Mesendoderm (in vitro differentiated cells): ENCODE measurements at regions not wholly inside any gene's neighbourhood (a gene's known extent, or its start where the extent isn't known, plus 50 kb on each side); places are given as distances from the start of the nearest gene placed in this dataset.
"Not testable (repeated sequence)": the region's sequence is repeated elsewhere in the genome, so short reads cannot be mapped to it uniquely, and the experiment has no call there.

Source experiments
- DNase-seq: peaks from one replicate; pipeline ENCODE4 v3.0.0; 2013
- H2AK5ac ChIP-seq: 2 replicates; pipeline ENCODE4 v1.6.1; 2013; ENCODE audit warnings: low read length, inconsistent platforms
- H2BK120ac ChIP-seq: 2 replicates; pipeline ENCODE4 v1.6.1; 2013; ENCODE audit warnings: low read depth, mild to moderate bottlenecking, low read length, moderate library complexity, mixed read lengths
- H2BK15ac ChIP-seq: replicated peaks from 2 replicates; pipeline ENCODE4 v1.6.1; 2013; ENCODE audit warnings: low read depth, mild to moderate bottlenecking, moderate library complexity
- H2BK5ac ChIP-seq: 2 replicates; pipeline ENCODE4 v1.6.1; 2013; ENCODE audit warnings: low read length, inconsistent platforms
- H3K18ac ChIP-seq: 2 replicates; pipeline ENCODE4 v1.6.1; 2013; ENCODE audit warnings: mild to moderate bottlenecking, low read length, mixed read lengths
- H3K23ac ChIP-seq: one replicate; pipeline ENCODE4 v1.6.1; 2013; ENCODE audit warnings: low read length
- H3K27ac ChIP-seq: 2 replicates; pipeline ENCODE4 v1.5.1; 2013; ENCODE audit warnings: low read depth, mild to moderate bottlenecking, inconsistent platforms, low read length, moderate library complexity
- H3K27me3 ChIP-seq: 2 replicates; pipeline ENCODE4 v1.6.1; 2013; ENCODE audit warnings: low read length, control low read depth, mild to moderate bottlenecking, inconsistent platforms; ENCODE audit not compliant: insufficient read depth, poor library complexity
- H3K36me3 ChIP-seq: 2 replicates; pipeline ENCODE4 v1.6.1; 2013; ENCODE audit warnings: low read length, inconsistent platforms; ENCODE audit not compliant: control insufficient read depth, insufficient read depth
- H3K4ac ChIP-seq: one replicate; pipeline ENCODE4 v1.6.1; 2013; ENCODE audit warnings: low read depth, mild to moderate bottlenecking, low read length, moderate library complexity
- H3K4me1 ChIP-seq: 2 replicates; pipeline ENCODE4 v1.6.1; 2013; ENCODE audit warnings: low read depth, low read length, inconsistent platforms; ENCODE audit not compliant: control insufficient read depth
- H3K4me2 ChIP-seq: 2 replicates; pipeline ENCODE4 v1.6.1; 2013; ENCODE audit warnings: low read length
- H3K4me3 ChIP-seq: 2 replicates; pipeline ENCODE4 v1.5.1; 2013; ENCODE audit warnings: mild to moderate bottlenecking, low read length
- H3K56ac ChIP-seq: one replicate; pipeline ENCODE4 v1.6.1; 2013; ENCODE audit warnings: low read length
- H3K79me1 ChIP-seq: 2 replicates; pipeline ENCODE4 v1.6.1; 2013; ENCODE audit warnings: low read length, inconsistent platforms
- H3K79me2 ChIP-seq: 2 replicates; pipeline ENCODE4 v1.6.1; 2013; ENCODE audit warnings: mild to moderate bottlenecking, low read length; ENCODE audit not compliant: control insufficient read depth, insufficient read depth
- H3K9ac ChIP-seq: 2 replicates; pipeline ENCODE4 v1.6.1; 2013; ENCODE audit warnings: low read length, inconsistent platforms
- H4K5ac ChIP-seq: one replicate; pipeline ENCODE4 v1.6.1; 2013; ENCODE audit warnings: low read length
- H4K8ac ChIP-seq: one replicate; pipeline ENCODE4 v1.6.1; 2013; ENCODE audit warnings: low read depth, mild to moderate bottlenecking, control low read depth, low read length, moderate library complexity
- WGBS: extraction: QIAGEN DNeasy Blood & Tissue Kit; methylation state at CpG from one replicate; pipeline ENCODE4 v1.1.7; 2013; ENCODE audit warnings: low lambda C conversion rate, missing lambda C conversion rate; ENCODE audit not compliant: insufficient coverage; ENCODE audit errors: extremely low coverage; 5-methylcytosine and 5-hydroxymethylcytosine counted together

DNA sequence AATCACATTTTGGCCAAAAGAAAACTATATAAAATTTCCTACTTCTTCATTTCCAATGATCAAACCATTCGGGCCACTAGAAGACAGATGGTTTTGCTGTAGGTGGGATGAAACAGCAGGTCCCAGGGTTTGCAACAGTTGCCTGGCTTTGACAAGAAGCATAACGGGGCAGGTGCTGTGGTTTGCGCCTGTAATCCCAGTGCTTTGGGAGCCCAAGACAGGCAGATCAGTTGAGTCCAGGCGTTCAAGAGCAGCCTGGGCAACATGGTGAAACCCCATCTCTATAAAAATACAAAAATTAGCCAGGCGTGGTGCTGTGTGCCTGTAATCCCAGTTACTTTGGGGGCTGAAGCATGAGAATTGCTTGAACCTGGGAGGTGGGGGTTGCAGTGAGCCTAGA lies 81.4 kb upstream of the XPO1 start:
- WGBS, result no CpG with 5 or more reads among the region's 5 CpGs
- H3K79me2 ChIP-seq, result no peaks in the 10 kb centered on the region
- no peak overlapping the region for H2BK120ac ChIP-seq
- H3K56ac ChIP-seq, result no peak overlapping the region
- no peaks in the 10 kb centered on the region for H3K79me1 ChIP-seq
- DNase-seq, result no peak
- no peaks in the 10 kb centered on the region for H3K36me3 ChIP-seq
- no peak overlapping the region for H4K8ac ChIP-seq
- no peaks in the 10 kb centered on the region for H3K4me1 ChIP-seq
- H3K4me3 ChIP-seq, result no peak overlapping the region
- no peak overlapping the region for H3K9ac ChIP-seq
- no peak overlapping the region for H4K5ac ChIP-seq
- H3K18ac ChIP-seq, result no peak overlapping the region
- H2BK15ac ChIP-seq, result no peak overlapping the region
- H3K27me3 ChIP-seq, result no peaks in the 10 kb centered on the region
- no peak overlapping the region for H2AK5ac ChIP-seq
- no peak overlapping the region for H3K4me2 ChIP-seq
- H3K23ac ChIP-seq, result no peak overlapping the region
- H2BK5ac ChIP-seq, result no peak overlapping the region
- H3K4ac ChIP-seq, result no peak overlapping the region
- no peak overlapping the region for H3K27ac ChIP-seq

DNA sequence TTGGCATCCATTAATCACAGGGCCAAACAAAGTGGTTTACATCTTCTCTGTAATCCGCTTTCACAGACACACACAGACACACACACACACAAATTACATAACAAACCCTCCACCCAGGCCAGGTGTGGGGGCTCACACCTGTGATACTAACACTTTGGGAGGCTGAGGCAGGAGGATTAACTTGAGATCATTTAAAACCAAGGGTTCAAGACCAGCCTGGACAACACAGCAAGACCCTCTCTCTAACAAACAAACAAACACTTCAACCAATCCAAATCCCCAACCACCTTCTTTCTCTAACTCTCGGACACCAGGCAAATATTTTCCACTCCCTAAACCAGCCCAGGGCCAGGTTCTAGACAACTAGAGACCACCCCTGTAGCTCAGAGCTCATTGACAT lies 79.5 kb upstream of the XPO1 start:
- no peak overlapping the region for H4K8ac ChIP-seq
- no peak overlapping the region for H3K4me2 ChIP-seq
- no peaks in the 10 kb centered on the region for H3K36me3 ChIP-seq
- H3K4ac ChIP-seq, result no peak overlapping the region
- no peaks in the 10 kb centered on the region for H3K79me1 ChIP-seq
- H4K5ac ChIP-seq, result no peak overlapping the region
- no peak overlapping the region for H3K27ac ChIP-seq
- H3K4me1 ChIP-seq, result no peaks in the 10 kb centered on the region
- no peak overlapping the region for H3K9ac ChIP-seq
- no peak overlapping the region for H3K56ac ChIP-seq
- no peak for DNase-seq
- no peak overlapping the region for H3K23ac ChIP-seq
- WGBS, result 100% methylated on average over 1 of the region's 2 CpGs
- H3K18ac ChIP-seq, result no peak overlapping the region
- no peak overlapping the region for H2BK120ac ChIP-seq
- H2BK5ac ChIP-seq, result no peak overlapping the region
- no peaks in the 10 kb centered on the region for H3K79me2 ChIP-seq
- H2AK5ac ChIP-seq, result no peak overlapping the region
- H3K27me3 ChIP-seq, result no peaks in the 10 kb centered on the region
- H2BK15ac ChIP-seq, result no peak overlapping the region
- no peak overlapping the region for H3K4me3 ChIP-seq

DNA sequence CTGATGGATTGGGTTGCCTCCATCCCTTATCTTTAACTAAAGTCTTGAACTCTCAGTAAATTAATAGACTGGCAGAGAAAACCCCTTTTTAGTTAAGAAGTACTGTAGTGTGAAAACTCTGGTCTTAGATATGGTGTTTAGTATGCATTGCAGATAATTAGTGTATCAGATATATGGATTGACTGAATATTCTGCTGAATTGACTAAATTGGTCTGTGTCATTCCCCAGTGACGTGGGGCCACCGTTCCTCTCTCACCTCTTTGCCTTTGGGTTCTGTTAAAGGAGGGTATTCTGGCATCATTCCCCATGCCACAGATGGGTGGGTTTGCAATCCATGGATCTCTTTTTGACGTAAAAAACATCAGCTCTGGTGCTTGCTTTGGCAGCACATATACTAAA lies 67.1 kb upstream of the XPO1 start:
- Histone ChIP-seq H3K27me3 (no peaks in the 10 kb centered on the region), H4K8ac (no peak overlapping the region), H2BK120ac (no peak overlapping the region), H2AK5ac (no peak overlapping the region), H3K4me3 (no peak overlapping the region), H3K9ac (no peak overlapping the region), H3K79me1 (no peaks in the 10 kb centered on the region), H3K4me1 (no peaks in the 10 kb centered on the region), H3K56ac (no peak overlapping the region), H3K18ac (no peak overlapping the region), H2BK15ac (no peak overlapping the region), H3K27ac (no peak overlapping the region), H3K36me3 (no peaks in the 10 kb centered on the region), H4K5ac (no peak overlapping the region), H3K23ac (no peak overlapping the region), H3K79me2 (no peaks in the 10 kb centered on the region), H3K4ac (no peak overlapping the region), H3K4me2 (no peak overlapping the region), H2BK5ac (no peak overlapping the region)
- WGBS, result no CpG with 5 or more reads among the region's 3 CpGs
- no peak for DNase-seq

DNA sequence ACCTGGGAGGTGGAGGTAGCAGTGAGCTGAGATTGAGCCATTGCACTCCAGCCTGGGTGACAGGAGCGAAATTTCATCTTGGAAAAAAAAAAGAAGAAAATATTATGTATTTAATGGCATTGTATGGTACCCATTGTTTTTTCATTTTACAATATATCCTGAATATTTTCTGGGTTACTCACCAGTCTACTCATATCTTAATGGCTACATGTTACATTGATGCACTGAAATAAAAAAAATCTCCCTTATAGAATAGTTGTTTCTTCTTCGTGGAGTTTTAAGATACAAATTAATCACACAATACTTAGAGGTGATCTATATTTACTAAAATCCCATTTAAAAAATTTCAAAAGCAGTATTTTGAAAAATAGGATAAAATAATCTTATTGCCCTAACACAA lies 66.3 kb upstream of the XPO1 start:
- Histone ChIP-seq H3K9ac (no peak overlapping the region), H3K27me3 (no peaks in the 10 kb centered on the region), H3K18ac (no peak overlapping the region), H2AK5ac (no peak overlapping the region), H3K4me2 (no peak overlapping the region), H3K4me3 (no peak overlapping the region), H2BK15ac (no peak overlapping the region), H3K36me3 (no peaks in the 10 kb centered on the region), H2BK120ac (no peak overlapping the region), H2BK5ac (no peak overlapping the region), H4K5ac (no peak overlapping the region), H3K4ac (no peak overlapping the region), H3K79me2 (no peaks in the 10 kb centered on the region), H3K56ac (no peak overlapping the region), H4K8ac (no peak overlapping the region), H3K23ac (no peak overlapping the region), H3K4me1 (no peaks in the 10 kb centered on the region), H3K79me1 (no peaks in the 10 kb centered on the region), H3K27ac (no peak overlapping the region)
- WGBS, result no CpG with 5 or more reads among the region's 2 CpGs
- DNase-seq, result no peak

DNA sequence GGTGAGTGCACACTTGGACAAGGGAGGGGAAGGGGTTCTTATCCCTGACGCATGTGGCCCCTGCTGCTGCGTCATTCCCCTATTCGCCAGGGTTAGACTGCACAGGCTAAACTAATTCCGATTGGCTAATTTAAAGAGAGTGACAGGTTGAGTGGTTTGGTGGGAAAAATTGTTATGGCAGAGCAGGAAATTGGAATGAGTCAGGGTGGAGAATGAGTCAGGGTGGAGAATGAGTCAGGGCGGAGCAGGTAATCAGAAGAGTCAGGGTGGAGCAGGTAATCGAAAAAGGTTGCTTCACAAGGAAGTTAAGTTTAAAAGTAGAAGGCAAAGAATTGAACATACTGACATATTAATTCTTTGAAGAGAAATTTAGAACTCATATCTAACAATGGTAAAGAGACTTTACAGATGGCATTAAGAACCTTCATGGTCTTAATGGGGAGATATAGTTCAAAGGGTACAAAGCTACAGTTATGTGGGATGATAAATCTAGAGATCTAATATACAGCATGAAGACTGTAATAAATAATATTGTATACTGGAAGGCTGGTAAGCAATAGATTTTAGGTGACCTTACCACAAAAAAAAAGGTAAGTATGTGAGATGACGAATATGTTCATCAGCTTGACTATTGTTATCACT lies 60.5 kb upstream of the XPO1 start:
- not testable (repeated sequence) for H4K8ac ChIP-seq, H3K4me2 ChIP-seq, H3K79me2 ChIP-seq, H3K18ac ChIP-seq, DNase-seq, H3K36me3 ChIP-seq, H3K27me3 ChIP-seq, H3K27ac ChIP-seq, H3K56ac ChIP-seq, H2BK5ac ChIP-seq, H3K4ac ChIP-seq, H3K9ac ChIP-seq, H4K5ac ChIP-seq, H2BK15ac ChIP-seq, H3K4me3 ChIP-seq, H2AK5ac ChIP-seq, H2BK120ac ChIP-seq, H3K23ac ChIP-seq, H3K4me1 ChIP-seq, H3K79me1 ChIP-seq
- WGBS, result no CpG with 5 or more reads among the region's 7 CpGs
